A204.1 (cell line): ENCODE measurements at regions not wholly inside any gene's neighbourhood (a gene's known extent, or its start where the extent isn't known, plus 50 kb on each side); places are given as distances from the start of the nearest gene placed in this dataset.

ENCODE experiments used
- FAIRE-seq: peaks from 2 replicates; lab custom pipeline; 2012; peaks lifted over from hg19 to GRCh38; lab: Jason Lieb, UNC

DNA sequence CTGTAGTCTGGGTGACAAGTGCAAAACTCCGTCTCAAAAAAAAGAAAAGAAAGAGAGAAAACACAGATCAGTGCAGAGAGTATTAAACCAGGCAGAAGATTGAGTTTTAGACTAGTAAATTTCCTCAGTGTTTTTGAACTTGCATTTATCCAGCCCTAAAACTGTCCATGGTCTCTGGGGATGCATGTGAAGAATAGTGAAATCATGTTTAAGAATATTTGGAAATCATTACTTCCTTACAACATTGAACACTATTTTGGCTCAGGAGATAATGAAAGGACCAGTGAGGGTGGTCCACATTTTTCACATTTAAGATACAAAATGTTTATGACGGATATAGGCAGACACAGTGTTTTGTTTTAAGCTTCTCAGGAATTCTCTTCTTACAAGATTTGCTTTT lies 195.8 kb upstream of the RASGEF1B start:
- no peak for FAIRE-seq

DNA sequence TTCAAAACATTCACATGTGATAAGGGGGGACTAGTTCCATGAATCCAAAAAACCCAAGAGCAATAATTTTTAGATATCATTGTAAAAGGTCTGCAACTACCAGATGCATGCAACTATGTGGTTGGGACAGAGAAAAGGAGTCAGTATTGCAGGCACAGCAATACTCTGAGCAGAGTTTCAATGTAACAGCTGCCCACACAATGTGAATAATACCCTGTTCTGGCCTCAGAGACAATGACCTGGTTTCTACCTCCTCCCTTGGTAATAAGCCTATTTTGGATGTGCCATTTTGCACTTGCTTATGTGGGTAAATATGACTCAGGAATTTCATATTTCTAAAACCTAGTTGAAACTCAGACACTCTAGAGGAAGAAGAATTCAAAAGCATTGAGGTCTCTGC lies 194.8 kb upstream of the RASGEF1B start:
- FAIRE-seq = no peak

DNA sequence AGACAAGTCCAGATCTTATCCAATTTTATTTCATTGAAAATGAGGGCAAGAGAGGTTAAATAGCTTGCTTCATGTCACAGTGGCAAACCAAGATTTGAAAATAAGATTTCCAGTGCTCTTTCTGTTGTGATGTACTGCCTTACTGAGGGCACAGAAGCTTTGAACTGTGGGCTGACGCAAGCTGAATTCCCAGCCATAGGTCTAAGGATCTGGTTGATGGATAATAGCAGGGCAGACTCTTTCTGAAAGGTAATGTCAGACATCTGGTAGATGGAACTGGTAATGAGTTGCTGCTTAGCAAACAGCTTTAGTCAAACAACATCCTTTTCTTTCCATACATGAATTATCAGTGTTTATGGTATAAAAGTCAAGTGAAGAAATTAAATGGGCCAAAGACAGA lies 193.9 kb upstream of the RASGEF1B start:
- FAIRE-seq = no peak

DNA sequence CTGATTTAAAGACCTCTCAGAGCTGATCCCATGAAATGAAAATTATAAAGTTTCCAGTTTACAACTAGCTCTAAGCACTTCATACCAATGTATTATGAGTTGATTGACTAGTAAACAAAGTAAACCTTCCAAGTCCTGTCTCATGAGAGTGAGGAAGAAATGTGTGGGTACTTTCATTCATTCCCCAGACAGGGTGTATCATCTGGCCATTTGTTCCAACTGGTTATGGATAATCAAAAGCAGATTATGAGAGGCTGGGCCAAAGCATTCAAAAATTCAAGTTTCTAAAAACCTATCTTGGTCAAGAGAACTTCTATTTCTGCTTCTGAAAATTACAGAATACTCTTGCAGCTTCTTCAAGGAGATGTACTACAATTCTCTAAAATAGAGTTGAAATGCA lies 193.3 kb upstream of the RASGEF1B start:
- no peak for FAIRE-seq

DNA sequence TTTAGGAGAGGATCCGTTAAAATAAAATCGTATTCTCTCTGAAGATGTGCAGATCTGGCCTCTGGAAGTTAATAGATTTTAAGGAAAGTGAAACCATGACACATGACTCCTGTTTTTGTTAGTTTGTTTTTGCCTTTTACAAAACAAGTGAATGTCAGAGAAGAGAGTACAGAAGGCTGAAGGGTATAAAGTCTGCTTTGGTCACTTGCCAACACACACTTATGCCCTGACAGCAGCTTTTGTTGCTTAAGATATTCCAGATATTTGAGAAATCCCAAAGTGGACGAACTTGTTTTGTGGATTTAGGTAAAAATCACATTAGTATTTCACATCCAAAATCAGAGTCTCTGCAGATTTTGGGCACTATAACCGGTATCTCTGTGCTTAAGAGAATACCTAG lies 192.4 kb upstream of the RASGEF1B start:
- FAIRE-seq = no peak

DNA sequence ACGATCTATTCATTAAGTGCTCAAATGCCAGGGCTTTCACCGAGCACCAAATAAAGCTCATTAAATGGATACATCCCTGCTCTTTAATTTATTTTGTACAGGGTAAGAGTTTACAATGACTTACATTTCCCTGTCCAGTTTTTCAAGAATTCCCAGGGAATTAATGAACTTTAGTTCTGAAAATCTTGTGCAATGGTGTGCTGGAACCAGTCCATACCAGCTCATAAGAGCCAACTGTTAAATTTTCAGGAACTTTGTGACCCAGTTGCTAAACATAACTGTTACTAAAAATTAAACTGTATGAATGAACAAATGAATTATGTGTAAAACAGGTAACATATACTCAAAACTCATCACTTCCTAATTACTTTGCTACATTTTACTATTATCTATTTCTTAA lies 191.7 kb upstream of the RASGEF1B start:
- no peak for FAIRE-seq

DNA sequence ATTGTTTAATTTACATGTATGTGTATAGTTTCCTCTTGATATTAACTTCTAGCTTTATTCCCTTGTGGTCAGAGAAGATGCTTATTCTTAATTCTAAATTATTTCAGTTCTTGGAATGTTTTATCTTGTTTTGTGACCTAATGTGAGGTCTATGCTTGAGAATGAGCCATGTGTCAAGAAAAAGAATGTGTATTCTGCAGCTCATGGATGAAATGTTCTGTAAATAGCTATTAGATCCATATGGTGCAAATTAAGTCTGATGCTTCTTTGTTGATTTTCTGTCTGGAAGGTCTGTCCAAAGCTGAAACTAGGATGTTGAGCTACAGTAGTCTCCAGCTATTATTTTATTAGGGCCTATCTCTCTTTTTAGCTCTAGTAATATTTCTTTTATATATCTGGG lies 187.3 kb upstream of the RASGEF1B start:
- no peak for FAIRE-seq

DNA sequence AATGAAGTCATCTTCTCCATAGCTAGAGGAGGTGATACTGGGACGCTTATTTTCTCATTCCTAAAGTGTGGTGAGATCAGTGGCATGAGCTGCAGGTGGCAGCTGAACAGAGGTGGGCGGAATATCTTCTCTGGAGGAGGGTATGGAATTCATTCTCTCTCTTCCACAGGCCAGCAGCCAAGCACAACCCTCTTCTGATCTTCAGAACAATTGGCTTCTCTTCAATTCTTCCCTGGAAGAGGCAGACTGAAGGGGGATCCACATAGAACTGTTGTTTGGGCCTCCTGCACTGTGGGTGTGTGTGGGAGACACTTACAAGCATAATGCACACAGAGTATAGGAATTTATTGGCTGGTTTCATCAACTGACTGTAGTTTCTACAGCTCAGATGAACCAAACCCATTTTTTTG lies 180.4 kb upstream of the RASGEF1B start:
- FAIRE-seq = no peak

DNA sequence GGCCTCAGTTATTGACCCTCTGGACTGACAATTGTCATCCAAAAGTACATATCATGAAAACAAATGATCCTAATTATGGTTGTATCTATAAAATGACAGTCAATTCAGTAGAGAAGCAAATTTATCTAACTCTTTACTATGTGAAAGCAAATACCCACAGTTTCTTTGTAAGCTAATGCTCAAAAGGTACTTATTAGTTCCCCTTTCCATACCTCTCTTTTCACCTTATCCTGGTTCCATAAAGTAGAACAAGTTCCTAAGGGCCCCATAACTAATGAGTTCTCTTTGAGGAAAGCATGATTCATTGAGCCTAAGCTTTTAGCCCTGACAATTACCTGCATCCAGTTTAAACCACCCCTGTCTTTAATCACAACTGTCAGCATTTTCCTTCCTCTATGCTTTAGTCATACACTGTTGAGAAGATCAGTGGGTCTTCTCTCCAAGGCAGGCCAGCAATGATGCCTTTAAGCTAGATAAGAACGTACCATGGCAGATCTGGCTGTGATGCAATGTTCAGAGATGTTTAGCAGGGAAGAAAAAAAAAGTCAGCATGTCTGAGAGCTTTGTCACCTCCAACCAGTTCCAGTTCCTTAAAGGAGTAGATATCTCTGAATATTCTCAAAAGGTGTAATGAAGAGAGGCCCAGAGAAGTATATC lies 179.7 kb upstream of the RASGEF1B start:
- no peak for FAIRE-seq

DNA sequence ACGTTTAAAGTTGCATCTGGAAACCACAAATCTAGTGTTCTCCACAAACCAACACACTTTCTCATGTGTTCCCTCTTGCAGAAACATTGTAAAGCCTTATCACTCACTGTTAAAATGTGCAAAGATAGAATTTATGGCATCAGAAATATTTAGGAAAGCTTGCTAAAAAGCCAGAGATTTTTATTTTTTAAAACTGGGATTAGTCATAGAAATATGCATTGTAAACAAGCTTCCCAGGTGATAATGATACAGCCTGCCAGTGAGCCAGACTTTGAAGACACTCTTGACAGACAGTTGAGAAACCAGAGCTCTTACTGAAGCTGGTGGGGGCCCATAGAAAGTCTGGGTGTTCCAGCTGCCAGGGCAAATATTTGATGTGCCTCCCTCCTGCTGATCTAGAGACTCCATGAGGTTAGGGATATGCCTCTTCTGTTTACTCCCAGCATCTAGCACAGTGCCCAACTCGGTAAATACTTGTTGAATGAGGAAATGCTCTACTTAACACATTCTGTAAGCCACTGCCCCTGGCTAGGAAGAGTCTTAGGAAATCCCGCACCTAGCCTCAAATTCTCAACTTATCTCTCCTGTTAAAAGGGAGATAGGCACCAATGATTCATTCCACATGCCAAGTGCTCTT lies 179.0 kb upstream of the RASGEF1B start:
- FAIRE-seq = no peak

DNA sequence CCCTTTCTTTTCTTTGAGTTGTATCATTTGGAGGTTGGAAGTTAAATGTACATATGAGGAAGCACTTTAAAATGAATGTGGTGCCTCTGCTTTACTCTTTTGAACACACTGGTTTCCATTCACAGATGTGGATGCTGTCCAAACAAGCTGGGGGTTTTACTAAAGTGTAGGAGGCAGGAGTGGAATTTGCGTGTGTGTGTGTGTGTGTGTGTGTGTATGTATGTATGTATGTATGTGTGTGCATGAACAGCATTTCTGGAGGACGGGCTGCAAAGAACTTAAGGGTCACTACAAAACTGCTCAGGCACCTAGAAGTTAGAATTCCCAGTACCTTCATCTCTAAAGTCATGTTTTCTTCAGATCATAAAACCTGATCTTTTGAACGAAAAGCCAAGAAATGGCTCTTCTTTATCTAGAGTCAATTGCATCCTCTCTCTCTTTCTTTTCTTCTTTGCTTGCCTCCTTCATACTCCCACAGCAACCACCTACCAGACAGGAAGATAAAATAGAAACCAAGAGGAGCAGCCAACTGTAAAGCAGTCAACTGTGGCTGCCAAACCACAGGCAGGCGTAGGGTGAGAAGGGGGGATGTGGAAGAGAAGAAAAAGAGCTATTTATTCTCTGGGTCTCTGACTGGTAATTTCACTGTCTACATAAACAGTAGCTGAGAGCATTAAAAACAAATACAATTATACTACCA lies 177.0 kb upstream of the RASGEF1B start:
- no peak for FAIRE-seq

DNA sequence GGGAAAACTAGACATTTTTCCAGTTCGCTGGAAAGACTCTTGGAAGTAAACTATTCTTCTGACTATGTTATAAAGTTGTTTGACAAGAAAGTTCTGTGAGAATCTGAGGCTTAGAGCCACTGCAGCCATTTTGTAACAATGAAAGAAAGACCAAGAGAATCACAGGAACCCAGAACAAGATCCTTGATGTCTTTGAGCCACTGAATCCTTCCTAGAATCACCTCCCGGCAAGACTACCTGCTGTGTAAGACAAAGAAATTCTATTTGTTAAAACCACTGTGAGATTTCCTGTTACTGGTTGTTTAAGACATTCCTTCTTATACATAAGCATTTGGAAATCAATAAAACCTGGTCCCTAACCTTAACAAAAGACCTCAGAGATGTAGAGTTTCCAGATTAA lies 175.7 kb upstream of the RASGEF1B start:
- FAIRE-seq = no peak

DNA sequence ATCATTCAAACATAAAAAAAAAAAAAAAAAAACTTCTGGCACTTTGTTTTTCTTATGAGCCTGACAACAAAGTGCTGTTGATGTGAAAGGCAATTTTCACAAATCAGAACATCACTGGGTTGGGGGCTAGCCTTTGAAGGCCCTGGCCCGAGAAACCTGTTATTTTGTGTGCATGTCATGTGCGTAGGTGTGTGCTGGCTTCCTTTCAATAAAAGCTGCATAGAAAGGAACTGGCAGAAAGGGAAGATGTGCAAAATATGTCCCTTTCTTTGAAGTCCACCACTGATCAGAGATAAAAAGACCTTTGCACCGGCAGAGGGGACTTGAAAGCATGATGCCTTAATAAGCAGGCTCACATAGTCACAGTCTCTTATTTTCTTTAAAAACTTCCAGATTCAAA lies 170.8 kb upstream of the RASGEF1B start:
- FAIRE-seq = no peak

DNA sequence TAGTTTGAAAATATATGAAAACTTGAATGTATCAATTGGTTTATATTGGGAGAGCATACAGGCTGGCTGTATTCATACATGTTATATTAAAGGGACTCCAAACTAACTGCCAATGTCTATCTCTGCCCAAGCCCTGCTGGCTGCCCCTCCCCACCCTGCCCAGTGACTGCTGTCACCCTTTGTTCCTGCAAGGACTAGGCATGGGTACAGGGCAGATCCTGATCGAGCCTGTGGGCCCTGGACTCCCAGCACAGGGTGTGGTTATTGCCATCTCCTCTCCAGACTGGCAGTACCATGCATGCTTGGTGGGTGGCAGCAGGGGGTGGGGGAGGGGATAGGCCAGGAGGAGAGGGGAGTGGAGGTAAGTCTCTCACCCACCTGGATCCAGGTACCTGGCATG lies 167.5 kb upstream of the RASGEF1B start:
- no peak for FAIRE-seq

DNA sequence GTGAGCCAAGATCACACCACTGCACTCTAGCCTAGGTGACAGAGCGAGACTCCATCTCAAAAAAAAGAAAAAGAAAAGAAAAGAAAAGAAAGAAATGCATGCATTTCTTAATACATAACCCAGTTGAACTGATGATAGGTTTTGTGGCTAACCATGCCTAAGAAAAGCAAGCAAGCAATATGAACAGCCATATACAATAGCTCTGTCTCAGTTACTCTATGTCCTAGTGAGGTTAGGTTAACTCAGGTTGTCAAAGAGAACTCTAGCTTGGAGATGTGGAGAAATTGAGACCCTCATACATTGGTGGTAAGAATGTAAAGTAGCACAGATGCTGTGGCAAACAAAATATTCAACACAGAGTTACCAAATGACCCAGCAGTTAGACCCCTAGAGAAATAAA lies 167.0 kb upstream of the RASGEF1B start:
- FAIRE-seq = no peak

DNA sequence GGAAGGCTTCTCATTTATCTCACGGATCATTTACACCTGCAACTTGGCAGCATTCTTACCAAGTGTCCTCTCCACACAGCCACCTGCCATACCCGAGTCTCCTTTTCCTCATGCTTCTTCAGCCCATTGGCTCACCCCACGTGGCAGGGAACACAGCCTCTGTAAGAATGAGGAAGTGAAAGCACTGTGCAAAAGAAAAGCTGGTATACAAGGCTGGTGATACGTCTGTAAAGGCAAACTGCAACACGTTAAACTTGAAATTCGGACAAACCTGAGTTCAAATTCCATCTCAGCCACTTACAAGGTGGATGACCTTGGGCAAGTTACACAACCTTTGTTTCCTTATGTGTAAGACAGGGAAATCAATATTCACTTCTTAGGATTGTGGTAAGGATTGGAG lies 164.0 kb upstream of the RASGEF1B start:
- no peak for FAIRE-seq

DNA sequence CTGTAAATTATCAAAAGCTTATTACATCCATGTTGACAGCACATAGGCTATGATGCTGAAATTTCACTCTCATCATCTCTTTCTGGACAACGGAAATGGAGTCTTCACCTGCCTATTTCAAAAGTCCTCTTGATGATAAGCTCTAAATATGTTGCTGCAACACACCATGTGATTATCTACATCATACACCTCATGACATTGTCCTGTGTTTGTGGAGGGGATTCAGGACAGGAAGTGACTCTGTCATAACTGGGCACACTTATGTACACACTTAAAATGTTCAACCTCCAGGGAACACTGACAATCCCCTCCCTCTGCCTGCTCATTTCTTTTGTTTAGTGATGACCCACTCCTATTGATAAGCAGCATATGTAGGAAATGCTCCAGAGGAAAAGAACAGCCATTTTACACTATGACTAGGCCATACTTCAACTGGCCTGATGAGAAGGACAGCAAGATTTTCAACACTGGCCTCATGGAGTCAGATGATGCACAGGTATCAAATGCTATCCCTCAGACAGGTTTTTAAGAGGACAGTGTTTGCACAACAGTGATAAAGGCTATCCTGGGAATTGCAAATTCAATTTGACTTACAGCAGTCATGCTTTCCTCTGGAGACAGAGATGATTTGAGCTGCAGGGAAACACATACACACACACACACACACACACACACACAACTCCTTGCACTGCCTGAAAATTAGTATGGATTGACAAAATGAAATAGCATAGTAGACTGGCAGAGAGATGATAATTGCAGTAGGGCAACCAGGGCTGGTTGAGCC lies 163.3 kb upstream of the RASGEF1B start:
- no peak for FAIRE-seq

DNA sequence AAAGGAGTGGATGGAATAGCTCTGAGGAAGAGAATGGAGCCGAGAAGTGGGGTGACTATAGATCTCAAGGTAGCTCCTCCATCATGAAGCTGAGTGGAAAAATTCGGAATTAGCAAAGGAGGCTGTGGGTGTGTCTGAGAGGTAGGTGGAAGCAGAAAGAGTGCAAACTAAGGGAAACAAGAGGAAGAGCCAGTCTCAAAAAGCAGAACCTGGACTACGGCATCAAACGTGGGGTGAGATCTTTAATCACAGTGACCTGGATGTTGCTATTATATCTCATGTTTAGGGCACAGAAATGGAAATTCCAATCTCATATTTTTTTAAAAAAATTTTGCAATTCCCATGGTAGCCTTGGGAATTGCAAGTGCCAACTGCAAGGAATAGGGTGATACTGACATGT lies 162.5 kb upstream of the RASGEF1B start:
- FAIRE-seq = no peak

DNA sequence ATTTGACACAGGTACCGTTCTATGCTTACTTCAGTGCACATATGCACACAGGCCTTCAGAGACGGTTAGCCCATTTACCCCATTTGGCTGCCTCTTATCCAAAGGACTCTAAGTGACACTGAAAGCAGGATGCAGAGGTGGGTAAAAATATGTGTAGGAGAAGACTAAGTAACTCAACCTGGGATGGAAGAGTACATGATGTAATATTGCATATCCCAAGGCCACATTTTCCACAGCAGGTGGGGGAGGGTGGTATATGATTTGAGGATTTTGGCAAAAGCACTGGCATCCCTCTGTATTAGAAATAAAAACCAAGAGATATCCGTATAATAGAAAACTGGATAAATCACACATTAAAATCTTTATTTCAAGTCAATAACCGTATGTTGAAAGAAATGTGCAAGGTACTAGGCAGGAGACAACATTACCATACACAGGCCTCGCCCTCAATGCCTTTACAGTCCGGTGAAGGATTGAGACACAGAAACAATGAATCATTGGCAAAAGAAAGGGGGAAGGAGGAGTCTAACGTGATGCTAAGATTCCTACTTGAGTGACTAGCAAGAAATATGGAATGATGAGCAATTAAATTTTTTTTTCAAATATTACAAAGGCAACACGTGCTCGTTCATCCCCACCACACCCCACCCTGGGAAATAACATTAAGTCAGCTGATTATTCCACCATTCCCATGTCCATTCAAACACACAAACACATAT lies 161.0 kb upstream of the RASGEF1B start:
- no peak for FAIRE-seq

DNA sequence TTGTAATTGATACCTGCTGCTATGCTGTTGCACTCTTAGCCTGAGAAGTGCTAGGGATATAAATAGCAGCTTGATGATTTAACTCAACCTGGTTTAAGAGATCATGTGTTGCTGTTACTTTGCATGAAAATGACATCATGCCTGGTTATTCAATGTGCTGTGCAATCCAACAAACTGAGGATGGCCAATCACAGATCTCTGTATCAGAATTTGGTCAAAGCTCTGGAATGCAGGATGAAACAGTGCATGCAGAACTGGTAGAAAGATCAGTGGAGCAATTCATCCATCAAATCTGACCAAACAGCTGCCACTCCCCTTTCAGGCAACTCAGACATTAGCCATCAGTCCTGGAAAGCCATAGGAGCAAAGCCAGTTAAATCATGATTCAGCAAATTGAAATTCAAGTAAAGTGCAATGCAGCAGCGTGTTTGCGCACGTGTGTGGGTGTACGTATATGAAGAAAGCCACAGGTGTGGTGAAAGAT lies 160.3 kb upstream of the RASGEF1B start:
- FAIRE-seq = no peak

DNA sequence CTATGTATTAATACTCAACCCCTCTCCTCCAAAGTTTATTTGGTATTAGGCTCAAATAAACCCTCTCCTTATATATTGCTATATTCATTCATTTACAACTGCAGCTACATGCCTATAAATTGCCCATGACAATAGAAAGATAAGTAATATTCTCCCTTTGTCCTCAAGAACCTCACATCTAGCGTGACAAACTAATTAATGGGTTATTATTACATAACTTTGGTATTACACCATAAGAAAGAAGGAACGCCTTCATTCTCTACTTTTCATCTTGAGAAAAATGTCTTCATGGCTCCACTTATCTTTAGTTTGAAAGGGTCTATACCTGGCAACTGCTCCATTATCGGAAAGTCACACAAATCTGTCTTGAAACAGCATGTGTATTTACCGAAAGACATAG lies 157.7 kb upstream of the RASGEF1B start:
- FAIRE-seq = no peak

DNA sequence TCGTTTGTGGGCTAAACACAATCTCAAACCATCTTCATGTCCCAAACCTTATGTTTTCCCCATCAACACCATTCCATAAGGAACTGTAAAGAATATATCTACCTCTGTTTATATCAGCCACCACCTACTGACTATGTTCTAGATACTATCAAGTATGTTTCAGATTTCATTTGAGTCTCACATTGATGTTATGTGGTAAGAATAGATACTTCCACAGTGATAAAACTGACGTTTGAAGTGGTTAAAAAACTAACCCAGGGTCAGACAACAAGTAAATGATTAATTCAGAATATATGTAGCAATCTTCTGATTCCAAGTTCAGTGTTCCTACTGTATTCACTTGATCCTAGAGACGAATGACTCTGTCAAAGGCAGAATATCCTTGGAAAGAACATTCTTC lies 156.8 kb upstream of the RASGEF1B start:
- FAIRE-seq = no peak
